Embryonic facial prominence (tissue), 1 donor: ENCODE measurements at regions not wholly inside any gene's neighbourhood (a gene's known extent, or its start where the extent isn't known, plus 50 kb on each side); places are given as distances from the start of the nearest gene placed in this dataset.
"Not testable (repeated sequence)": the region's sequence is repeated elsewhere in the genome, so short reads cannot be mapped to it uniquely, and the experiment has no call there.

Experiments used
- DNase-seq: peaks from one replicate; pipeline ENCODE4 v3.0.0-alpha.2; 2016; ENCODE audit errors: extremely low spot score

DNA sequence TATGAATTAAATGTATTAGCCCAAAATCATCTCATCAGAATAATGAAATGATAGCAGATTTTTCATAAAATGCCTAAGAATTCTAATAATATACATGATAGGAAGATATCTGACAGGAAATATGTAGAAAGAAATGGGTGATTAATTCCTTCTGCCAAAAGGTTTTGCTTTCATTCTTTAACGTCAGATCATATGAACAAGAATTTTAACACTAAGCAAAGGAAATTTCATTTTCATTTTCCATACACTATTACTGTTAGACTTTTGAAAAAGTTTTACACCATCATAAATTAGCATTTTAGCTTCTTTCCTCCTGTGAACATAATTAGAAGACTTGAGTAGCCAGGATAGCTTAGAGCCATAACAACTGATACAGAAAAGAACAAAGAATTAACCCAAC, 1099.9 kb downstream of the NSUN3 start:
- no peak for DNase-seq

DNA sequence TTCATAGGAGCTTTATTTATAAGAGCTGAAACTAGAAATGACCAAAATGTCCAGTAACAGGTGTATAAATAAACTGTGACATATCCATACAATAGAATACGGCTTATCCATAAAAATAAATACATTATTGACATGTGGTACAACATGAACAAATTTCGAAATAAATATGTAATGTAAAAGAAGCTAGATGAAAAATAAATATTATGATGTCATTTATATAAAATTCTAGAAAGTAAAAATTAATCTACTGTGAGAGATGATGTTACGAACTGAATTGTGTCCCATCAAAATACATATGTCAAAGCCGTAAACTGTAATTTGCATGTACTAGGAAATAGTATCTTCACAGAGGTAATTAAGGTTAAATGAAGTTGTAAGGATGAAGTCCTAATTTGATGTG, 1104.9 kb downstream of the NSUN3 start:
- DNase-seq = no peak

DNA sequence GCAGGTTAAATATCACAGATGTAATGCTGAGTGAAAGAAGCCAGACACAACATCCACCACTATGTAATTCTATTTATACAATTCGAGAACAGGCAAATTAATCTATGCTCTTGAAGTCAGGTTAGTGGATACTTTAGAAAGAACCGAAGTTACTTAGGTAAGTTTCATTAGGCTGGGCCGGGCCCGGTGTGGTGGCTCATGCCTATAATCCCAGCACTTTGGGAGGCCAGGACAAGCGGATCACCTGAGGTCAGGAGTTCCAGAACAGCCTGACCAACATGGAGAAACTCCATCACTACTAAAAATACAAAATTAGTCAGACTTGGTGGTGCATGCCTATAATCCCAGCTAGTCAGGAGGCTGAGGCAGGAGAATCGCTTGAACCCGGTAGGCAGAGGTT, 1105.7 kb downstream of the NSUN3 start:
- no peak for DNase-seq

DNA sequence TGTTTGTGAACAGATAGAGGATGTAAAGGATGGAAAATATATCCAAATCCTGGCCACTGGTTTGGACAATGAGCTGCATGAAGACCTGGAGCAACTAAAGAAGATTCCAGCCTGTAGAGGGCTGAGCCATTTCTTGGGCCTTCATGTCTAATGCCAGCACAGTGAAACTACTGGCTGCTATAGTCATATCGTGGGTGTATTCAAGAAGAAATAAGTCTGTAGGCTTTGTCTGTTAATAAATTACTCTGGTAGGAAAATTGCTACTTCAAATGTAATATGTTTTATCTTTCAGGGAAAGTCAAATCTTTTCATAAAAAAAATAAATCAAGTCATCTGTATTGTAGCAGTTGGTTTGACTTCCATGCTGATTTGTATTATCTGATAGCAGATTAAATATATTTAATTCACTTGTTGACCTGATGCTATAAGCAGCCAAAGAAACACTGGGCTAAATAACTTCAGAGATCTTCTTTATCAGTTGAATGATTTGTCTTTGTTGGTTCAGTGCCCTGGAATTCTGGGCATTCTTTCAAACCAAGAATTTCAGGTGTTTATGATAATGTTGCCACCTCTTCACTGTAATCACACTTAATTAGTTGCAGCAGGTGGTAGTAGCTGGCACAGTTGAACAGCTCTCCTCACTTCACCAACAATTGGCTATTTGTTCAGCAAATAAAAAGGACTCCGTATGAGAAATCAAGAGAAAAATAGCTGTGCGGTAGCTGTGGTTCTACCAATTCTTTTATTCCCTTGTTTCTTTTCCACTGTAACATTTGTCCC, 1109.5 kb downstream of the NSUN3 start:
- DNase-seq = no peak

DNA sequence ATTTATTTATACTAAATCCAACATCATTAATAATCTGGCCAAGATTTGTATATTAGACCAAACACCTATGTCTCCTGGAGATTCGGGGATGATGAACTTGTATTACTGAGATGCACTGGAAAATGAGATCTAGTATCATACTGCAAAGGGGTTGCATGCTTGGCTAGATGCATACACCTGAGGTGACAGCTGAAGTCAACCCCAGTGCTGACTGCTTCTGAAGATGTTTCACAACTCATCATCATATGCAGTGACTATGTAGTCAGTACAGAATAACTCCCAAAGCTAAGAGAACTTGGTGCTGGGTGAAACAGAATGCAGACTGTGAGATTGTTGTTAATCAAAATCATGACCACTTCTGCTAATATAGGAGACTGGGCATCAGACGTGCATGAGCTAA, 1114.2 kb downstream of the NSUN3 start:
- DNase-seq = no peak

DNA sequence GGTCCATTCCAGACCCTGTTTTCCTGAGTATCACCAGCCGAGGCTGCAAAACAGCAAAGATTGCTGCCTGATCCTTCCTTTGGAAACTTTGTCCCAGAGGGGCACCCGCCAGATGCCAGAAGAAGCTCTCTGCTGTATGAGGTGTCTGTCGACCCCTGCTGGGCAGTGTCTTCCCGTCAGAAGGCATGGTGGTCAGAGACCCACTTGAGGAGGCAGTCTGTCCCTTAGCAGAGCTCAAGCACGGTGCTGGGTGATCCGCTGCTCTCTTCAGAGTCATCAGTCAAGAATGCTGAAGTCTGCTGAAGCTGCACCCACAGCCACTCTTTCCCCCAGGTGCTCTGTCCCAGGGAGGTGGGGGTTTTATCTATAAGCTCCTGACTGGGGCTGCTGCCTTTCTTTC, 1121.2 kb downstream of the NSUN3 start:
- no peak for DNase-seq

DNA sequence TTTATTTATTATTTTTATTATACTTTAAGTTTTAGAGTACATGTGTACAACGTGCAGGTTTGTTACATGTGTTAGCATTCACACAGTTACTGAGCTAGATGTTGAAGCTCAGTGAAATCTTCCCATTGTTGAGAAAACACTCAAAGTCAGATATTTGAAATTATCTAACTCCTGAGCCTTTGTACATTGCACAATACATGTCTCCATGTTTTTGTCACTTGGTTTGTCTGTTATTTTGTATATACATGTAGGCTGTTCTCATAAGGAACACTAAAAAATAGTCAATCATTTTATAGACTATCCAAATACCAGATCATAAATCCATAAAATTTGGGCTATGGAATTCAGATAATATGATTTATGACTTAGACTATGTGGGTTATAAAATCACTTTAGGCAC, 1126.5 kb downstream of the NSUN3 start:
- no peak for DNase-seq

DNA sequence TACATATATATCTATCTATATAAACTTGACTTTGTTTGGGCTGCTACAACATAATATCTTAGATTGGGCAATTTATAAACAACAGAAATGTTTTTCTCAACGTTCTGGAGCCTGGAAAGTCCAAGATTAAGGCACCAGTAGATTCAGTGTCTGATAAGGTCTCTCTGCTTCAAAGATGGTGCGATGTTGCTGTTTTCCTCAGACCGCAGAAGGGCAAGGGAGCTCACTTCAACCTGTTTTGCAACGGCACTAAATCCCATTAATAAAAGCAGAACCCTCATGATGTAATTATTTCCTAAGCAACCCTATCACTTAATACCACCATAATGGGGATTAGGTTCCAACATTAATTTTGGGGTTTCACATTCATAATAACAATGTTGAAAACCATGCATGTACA, 1134.8 kb downstream of the NSUN3 start:
- no peak for DNase-seq

DNA sequence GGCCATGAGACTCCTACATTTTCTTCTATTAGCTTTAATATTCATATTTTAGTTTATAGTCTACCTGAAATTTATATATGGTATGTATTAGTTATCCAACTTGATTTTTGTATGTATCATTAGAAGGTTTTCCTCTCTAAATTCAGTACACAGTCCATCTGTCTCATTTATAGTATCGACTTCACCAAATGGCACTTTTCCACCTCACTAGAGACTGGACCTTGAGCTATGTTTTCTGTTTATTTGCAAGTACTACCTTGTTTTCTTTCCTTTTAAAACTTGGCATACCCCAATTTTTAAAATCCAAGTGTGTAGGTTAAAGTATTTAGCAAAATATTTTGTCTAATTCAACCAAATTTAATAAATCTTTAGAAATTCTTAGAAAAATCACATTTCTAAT, 1137.5 kb downstream of the NSUN3 start:
- DNase-seq = no peak

DNA sequence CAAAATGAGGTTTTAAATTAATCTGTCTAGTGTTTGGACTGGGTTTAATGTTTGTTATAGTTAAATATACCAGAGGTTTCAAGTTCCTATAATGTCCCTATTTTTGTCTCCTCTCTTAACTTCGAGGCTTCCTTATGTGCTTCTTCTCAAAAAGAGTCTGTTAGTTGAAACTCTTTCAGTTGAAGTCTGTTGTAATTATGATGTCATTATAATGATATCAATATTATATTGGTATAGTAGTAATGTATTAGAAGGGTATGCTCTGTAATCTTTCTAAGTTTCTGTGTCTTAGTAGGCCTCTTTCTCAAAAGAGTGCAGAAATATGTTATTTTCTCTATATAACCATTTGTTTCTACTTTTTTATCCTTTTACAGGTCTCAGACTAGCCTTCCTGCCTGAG, 1148.0 kb downstream of the NSUN3 start:
- no peak for DNase-seq

DNA sequence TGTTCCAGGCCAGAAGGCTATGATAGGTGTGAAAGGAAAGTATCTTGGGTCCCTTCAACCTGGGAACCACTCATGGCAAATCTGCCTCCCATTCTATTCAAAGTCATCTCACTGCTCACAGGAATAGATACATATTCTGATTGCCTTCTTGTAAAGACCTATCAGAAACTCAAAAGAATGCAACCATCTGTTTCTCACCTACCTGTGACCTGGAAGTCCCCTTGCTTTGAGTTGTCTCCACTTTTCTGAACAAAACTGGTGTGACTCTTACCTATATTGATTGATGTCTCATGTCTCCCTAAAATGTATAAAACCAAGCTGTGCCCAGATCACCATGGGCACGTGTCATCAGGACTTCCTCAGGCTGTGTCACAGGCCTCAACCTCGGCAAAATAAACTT, 1149.3 kb downstream of the NSUN3 start:
- DNase-seq = no peak

DNA sequence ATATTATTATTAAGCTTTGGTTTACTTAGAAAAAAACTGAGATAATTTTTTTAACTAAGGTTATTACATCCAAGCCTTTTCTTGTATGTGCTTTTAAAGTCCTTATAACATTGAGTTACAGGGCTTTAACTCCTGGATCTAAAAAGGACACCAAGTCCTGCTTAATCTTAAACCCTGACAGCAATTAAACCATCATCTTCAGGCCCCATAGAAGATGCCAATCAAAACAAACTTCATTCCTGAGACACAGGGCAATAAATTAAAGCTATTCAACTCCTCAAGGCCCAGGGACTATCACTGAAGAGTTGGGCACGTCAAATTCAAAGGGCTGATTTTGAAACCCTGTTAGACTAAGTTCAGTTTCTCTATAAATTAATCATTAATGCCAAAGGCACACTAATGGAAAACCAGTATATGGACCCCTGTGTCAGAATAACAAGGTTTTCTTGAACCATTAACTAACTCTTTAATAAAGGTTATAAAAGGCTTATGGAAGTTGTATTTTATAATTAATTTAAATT, 1152.6 kb downstream of the NSUN3 start:
- no peak for DNase-seq

DNA sequence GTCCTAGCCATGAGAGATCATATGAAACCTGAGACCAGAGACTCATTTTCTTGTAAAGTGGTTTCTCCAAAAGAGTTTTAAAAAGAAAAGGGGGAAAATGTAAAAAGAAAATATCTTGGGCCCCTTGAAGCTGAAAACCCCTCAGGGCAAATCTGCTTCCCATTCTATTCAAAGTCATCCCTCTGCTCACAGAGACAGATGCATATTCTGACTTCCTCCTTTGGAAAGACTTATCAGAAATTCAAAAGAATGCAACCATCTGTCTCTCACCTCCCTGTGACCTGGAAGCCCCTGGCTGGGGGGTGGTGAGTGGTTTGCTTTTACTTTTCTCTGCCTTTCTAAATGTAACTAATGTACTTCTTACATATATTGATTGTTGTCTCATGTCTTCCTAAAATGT, 1154.8 kb downstream of the NSUN3 start:
- DNase-seq = no peak

DNA sequence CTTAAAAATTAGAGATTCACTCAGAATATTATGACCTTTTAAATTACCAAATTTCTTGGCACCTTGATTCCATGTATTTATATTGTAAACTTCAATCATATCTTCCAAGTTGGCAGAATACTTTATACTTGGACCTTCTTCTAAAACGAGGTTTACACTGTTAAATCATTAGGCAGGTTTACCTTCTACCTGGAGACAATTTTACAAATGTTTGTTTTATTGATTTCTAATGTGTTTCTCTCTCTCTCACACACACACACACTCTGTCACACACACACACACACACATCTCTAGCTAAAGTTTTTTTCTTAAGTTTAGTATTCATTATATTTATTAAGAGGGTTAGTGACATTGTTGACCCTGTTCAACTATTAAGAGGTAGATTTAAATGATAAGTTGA, 1155.6 kb downstream of the NSUN3 start:
- no peak for DNase-seq

DNA sequence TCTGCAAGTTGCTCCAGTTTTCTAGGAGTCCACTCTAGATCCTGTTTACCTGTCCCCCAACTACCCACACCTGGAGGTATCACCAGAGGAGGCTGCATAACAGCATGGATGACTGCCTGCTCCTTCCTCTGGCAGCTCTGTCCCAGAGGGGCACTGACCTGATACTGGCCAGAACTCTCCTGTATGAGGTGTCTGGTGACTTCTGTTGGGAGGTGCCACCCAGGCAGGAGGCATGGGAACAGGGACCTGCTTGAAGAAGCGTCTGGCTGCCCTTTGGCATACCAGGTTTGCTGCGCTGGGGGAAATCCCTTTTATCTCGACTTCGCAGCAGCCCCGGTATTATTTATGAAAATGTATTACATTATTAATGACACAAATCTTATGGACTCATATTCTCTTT, 1163.6 kb downstream of the NSUN3 start:
- DNase-seq = no peak

DNA sequence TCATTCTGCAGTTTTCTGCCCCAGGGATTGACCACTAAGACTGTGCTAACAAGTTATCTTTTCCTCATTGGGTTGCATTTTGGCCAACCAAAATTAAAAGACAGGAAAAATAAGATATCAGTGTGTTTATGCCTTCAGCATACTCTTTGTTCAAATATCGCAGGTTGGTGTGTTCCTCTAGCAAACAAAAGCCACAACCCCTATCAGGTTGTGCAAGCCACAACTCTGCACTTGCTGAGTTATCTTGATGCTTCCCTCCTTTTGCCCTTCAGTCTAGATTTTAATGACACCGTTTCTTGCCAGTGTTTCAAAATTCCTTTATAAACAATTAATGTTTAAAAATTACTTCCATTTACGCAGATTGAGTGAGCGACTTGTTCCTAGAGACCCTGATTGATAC, 1164.2 kb downstream of the NSUN3 start:
- DNase-seq = no peak

DNA sequence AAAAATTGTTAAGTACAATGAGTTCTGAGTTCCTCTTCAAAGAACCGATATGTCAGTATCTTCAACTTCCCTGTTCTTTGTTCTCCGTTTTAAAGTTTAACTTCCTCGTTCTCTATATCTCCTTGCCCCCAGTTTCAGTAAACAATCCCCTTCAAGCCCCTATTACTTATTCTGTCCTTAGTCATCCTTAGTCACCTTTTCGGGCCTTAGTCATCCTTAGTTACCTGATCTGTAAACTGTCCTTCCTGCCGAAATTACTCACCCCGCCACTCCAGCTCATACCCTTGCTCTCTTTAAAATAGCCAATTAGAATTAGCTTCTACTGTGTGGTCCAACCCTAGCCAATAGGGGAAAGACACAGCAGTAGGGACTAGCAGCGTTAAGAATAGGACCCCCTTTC, 1165.6 kb downstream of the NSUN3 start:
- no peak for DNase-seq

DNA sequence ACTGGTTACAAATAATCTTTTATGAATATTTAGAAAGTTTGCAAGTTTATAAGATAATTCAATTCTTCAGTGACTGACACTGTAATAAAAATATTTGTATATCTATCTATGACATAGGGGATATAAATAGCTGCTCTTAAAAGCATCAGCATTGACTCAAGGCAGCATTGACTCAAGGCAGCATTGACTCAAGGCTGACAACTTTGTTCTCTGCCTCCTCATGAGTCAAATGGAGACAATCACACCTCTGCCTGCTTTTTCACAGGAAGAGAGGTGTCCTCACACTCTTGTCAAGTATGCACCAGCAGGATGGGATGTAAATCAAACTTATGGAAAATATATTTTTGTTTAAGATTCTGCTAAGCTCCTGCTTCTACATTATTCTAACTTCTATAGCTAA, 1173.1 kb downstream of the NSUN3 start:
- DNase-seq = no peak

DNA sequence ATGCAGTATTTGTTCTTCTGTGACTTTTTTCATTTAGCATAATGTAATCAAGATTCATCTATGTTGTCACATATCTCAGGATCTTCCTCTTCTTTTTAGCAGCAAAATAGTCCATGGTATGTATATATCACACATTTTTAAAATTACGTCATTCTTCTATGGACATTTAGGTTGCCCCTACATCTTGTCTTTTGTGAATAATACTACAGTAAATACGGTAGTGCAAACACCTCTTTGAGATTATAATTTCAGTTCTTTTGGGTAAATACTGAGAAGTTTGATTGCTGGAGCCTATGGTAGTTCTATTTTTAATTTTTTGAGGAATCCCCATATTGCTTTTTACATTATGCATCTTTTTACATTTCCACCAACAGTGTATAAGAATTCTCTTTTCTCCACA, 1174.9 kb downstream of the NSUN3 start:
- DNase-seq = no peak

DNA sequence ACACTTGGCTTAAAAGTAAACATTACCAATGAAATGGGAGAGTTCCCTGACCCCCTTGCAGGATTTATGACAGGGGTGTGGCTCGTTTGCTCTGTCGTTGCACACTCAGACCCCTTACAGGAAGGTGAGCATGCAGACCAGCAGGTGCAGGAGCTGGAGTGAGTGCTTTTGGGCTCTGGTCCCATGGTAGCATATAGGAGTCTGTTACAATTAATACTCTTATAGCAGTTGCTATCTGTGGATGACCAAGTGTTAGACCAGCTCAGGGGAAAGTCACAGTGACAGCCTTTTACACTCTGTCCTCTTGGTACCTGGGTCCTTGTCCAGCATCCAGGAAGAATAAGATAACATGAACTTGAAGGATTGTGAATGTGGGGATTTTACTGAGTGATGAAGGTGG, 1177.5 kb downstream of the NSUN3 start:
- DNase-seq = no peak

DNA sequence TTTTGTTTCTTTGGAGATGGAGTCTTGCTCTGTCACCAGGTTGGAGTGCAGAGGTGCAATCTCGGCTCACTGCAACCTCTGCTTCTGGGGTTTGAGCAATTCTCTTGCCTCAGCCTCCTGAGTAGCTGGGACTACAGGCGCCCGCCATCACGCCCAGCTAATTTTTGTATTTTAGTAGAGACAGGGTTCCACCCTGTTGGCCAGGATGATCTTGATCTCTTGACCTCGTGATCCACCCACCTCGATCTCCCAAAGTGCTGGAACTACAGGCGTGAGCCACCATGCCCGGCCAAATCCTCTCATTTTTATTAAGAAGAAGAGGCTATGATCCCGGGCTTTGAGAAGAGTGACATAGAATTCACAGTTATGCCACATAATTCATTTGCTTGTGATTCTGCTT, 1178.4 kb downstream of the NSUN3 start:
- DNase-seq = not testable (repeated sequence)

DNA sequence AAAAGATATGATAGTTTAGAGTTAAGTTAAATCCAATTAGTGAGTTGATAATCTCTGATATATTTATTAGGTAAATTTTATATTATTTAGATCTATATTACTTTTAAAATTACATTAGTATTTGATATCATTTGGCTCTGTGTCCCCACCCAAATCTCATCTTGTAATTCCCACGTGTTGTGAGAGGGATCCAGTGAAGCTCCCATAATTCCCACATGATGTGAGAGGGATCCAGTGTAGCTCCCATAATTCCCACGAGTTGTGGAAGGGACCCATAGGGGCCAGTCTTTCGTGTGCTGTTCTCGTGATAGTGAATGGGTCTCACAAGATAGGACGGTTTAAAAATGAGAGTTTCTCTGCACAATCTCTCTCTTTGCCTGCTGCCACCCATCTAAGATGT, 1183.6 kb downstream of the NSUN3 start:
- DNase-seq = no peak

DNA sequence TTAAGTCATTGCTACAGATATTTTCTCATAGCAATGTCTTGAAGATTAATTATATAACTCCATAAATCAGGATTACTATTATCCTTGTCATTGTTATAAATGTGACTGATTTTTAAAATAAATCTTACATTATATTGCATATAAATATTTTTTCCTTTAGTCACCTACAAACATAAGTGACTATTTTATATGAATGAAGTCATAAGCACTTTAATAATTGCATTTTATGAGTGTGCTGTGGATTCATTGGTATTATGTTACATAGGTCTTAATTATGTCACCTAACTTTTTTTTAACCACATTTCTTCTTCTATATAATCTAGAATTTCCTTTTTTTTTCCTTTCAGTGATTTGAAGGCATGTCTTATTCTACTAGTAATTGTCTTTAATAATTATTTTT, 1191.2 kb downstream of the NSUN3 start:
- no peak for DNase-seq

DNA sequence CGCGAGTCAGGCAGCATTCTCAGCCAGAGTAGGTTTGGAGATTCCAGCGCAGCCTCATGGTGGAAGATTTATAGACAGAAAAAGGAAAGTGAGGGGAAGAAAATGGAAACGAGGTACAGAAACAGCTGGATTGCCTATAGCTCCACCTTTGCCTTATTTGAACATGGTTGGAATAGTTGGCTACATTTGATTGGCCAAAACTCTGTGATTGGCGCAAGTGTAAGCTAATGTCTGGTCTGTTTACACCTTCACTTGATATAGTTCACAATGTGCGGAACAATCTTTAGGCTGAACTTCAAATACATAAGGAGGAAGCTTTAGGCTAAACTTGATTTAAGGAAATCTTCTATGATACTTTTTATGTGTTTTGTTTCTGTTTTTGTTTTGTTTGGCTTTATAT, 1191.9 kb downstream of the NSUN3 start:
- no peak for DNase-seq
